HepG2 (cell line): ENCODE measurements at regions not wholly inside any gene's neighbourhood (a gene's known extent, or its start where the extent isn't known, plus 50 kb on each side); places are given as distances from the start of the nearest gene placed in this dataset.
A peak's percentile ranks its signal among the peaks of the same experiment; 100 is the strongest.

Experiments used
- CCDC6 ChIP-seq: sonication (generic); formaldehyde crosslinking; IDR thresholded peaks from 2 replicates; pipeline ENCODE4 v1.8.1; 2022; ENCODE audit warnings: mild to moderate bottlenecking, missing genetic modification reagents, moderate library complexity
- DMTF1 ChIP-seq: sonication (generic); formaldehyde crosslinking; IDR thresholded peaks from 2 replicates; pipeline ENCODE4 v1.4.0; 2020; ENCODE audit warnings: mild to moderate bottlenecking, missing genetic modification reagents
- GPN1 ChIP-seq: sonication (generic); formaldehyde crosslinking; IDR thresholded peaks from 2 replicates; pipeline ENCODE4 v1.5.1; 2020; ENCODE audit warnings: missing genetic modification reagents, borderline replicate concordance
- HINFP ChIP-seq: sonication (generic); formaldehyde crosslinking; IDR thresholded peaks from 2 replicates; pipeline ENCODE4 v1.4.0; 2020; ENCODE audit warnings: low read depth, mild to moderate bottlenecking, missing genetic modification reagents
- KDM5B ChIP-seq: sonication (generic); formaldehyde crosslinking; IDR thresholded peaks from 2 replicates; pipeline ENCODE4 v1.4.0; 2020; ENCODE audit warnings: missing genetic modification reagents, mild to moderate bottlenecking, borderline replicate concordance
- MLX ChIP-seq: IDR thresholded peaks from 2 replicates; pipeline ENCODE4 v1.6.1; 2016
- NCOA5 ChIP-seq: sonication (generic); formaldehyde crosslinking; IDR thresholded peaks from 2 replicates; pipeline ENCODE4 v1.4.0; 2020; ENCODE audit warnings: missing genetic modification reagents
- PCBP2 ChIP-seq: fragments of 200-400 bp; formaldehyde crosslinking; optimal IDR thresholded peaks from 2 replicates; pipeline ENCODE3; 2018; ENCODE audit warnings: low read length, low read depth; ENCODE audit not compliant: poor library complexity, severe bottlenecking
- PLRG1 ChIP-seq: fragments of 450-650 bp; conservative IDR thresholded peaks from 2 replicates; pipeline ENCODE4 v1.6.1; 2016
- RARG ChIP-seq: sonication (generic); formaldehyde crosslinking; IDR thresholded peaks from 2 replicates; pipeline ENCODE4 v1.4.0; 2020; ENCODE audit warnings: low read depth, mild to moderate bottlenecking, missing genetic modification reagents
- SNAPC4 ChIP-seq: sonication (generic); formaldehyde crosslinking; IDR thresholded peaks from 2 replicates; pipeline ENCODE4 v1.4.0; 2020; ENCODE audit warnings: mild to moderate bottlenecking, missing genetic modification reagents
- ZBTB34 ChIP-seq: sonication (generic); formaldehyde crosslinking; IDR thresholded peaks from 2 replicates; pipeline ENCODE4 v1.8.0; 2022; ENCODE audit warnings: mild to moderate bottlenecking, missing genetic modification reagents
- ZNF224 ChIP-seq: sonication (generic); formaldehyde crosslinking; IDR thresholded peaks from 2 replicates; pipeline ENCODE4 v1.5.0; 2020; ENCODE audit warnings: mild to moderate bottlenecking, missing genetic modification reagents
- ZNF446 ChIP-seq: sonication (generic); formaldehyde crosslinking; IDR thresholded peaks from 2 replicates; pipeline ENCODE4 v1.5.0; 2020; ENCODE audit warnings: mild to moderate bottlenecking, missing genetic modification reagents
- ZNF512 ChIP-seq: sonication (generic); formaldehyde crosslinking; IDR thresholded peaks from 2 replicates; pipeline ENCODE4 v1.4.0; 2020; ENCODE audit warnings: mild to moderate bottlenecking, missing genetic modification reagents

GRCh38 chr16:87241137-87241771, 75.9 kb downstream of the C16orf95 start (continued):
- TF ChIP-seq ZNF224 (0 out of 2 replicates have a peak, but pooled peaks have one; percentile 60), PCBP2 (no peak), CCDC6 (0 out of 2 replicates have a peak, but pooled peaks have one; percentile 47), RARG (no peak), PLRG1 (no peak), GPN1 (CRISPR knock-in tag) (no peak), DMTF1 (no peak), NCOA5 (no peak), ZBTB34 (CRISPR knock-in tag) (0 out of 2 replicates have a peak, but pooled peaks have one; percentile 50), ZNF512 (CRISPR knock-in tag) (no peak), ZNF446 (CRISPR knock-in tag) (no peak), MLX (CRISPR knock-in tag) (0 out of 2 replicates have a peak, but pooled peaks have one; percentile 24), SNAPC4 (CRISPR knock-in tag) (no peak), HINFP (CRISPR knock-in tag) (peak; percentile 37; the same call in 1 of the 2 replicates), KDM5B (CRISPR knock-in tag) (peak; percentile 48; the same call in 1 of the 2 replicates)
